ENCODE measurements at regions not wholly inside any gene's neighbourhood (a gene's known extent, or its start where the extent isn't known, plus 50 kb on each side); places are given as distances from the start of the nearest gene placed in this dataset.

GRCh38 chr4:126976850-126977632 is 655.7 kb upstream of the INTU start:
- Histone ChIP-seq H3K4me2 (ENCODE audit: extremely low read depth, insufficient read depth, low read length) (peak overlapping the region; percentile 56), H3K79me2 (ENCODE audit: control insufficient read depth, insufficient read depth, low read length) (no peaks in the 10 kb centered on the region), H3K27ac (ENCODE audit: insufficient read depth, low read length) (no peak overlapping the region), H2AFZ (ENCODE audit: low read length) (peak overlapping the region; percentile 31), H3K9me3 (ENCODE audit: control insufficient read depth, insufficient read depth, low read depth, low read length) (no peaks in the 10 kb centered on the region), H3K9ac (ENCODE audit: insufficient read depth, low read length) (no peak overlapping the region), H3K4me1 (ENCODE audit: control insufficient read depth, extremely low read depth, insufficient read depth, low read length) (no peaks in the 10 kb centered on the region), H4K20me1 (ENCODE audit: control insufficient read depth, extremely low read depth, insufficient read depth, low read length) (no peaks in the 10 kb centered on the region), H3K36me3 (ENCODE audit: control insufficient read depth, insufficient read depth, low read length) (no peaks in the 10 kb centered on the region), H3K27me3 (ENCODE audit: control insufficient read depth, insufficient read depth, low read length) (no peaks in the 10 kb centered on the region), H3K4me3 (replicated peaks in 1 of 4; ENCODE audit: control extremely low read depth in 1 of 4, insufficient read depth in 1 of 4, low read depth in 3 of 4, low read length in 4 of 4) (no peak overlapping the region)
- TF ChIP-seq CTCF (conservative IDR thresholded peaks at IDR 0.05 in 1 of 2, IDR thresholded peaks at IDR 0.05 in 1 of 2; ENCODE audit: low read depth in 1 of 2, low read length in 2 of 2) (no peak), EZH2 (IDR thresholded peaks at IDR 0.05; ENCODE audit: low read length, missing control alignments) (no peak)
- peak; percentile 14 to 37 for DNase-seq (ENCODE audit: low read depth in 2 of 2)

- peak in 1 of 2 donors; percentile 4 for DNase-seq (ENCODE audit: low read depth in 2 of 2)
- H3K4me3 ChIP-seq (replicated peaks in 1 of 4; ENCODE audit: control extremely low read depth in 1 of 4, insufficient read depth in 1 of 4, low read depth in 3 of 4, low read length in 4 of 4), result no peak overlapping the region
- no peak overlapping the region for H3K9ac ChIP-seq (ENCODE audit: insufficient read depth, low read length)
- H3K27me3 ChIP-seq (ENCODE audit: control insufficient read depth, insufficient read depth, low read length), result no peaks in the 10 kb centered on the region
- H3K4me1 ChIP-seq (ENCODE audit: control insufficient read depth, extremely low read depth, insufficient read depth, low read length), result peaks cover 2% of the 10 kb centered on the region
- H3K36me3 ChIP-seq (ENCODE audit: control insufficient read depth, insufficient read depth, low read length), result no peaks in the 10 kb centered on the region
- no peaks in the 10 kb centered on the region for H3K9me3 ChIP-seq (ENCODE audit: control insufficient read depth, insufficient read depth, low read depth, low read length)
- H4K20me1 ChIP-seq (ENCODE audit: control insufficient read depth, extremely low read depth, insufficient read depth, low read length), result no peaks in the 10 kb centered on the region
- H3K27ac ChIP-seq (ENCODE audit: insufficient read depth, low read length), result no peak overlapping the region
- H3K79me2 ChIP-seq (ENCODE audit: control insufficient read depth, insufficient read depth, low read length), result no peaks in the 10 kb centered on the region
- H2AFZ ChIP-seq (ENCODE audit: low read length), result no peak overlapping the region
- no peak for TF ChIP-seq EZH2 (IDR thresholded peaks at IDR 0.05; ENCODE audit: low read length, missing control alignments)
- TF ChIP-seq CTCF (conservative IDR thresholded peaks at IDR 0.05 in 1 of 2, IDR thresholded peaks at IDR 0.05 in 1 of 2; ENCODE audit: low read depth in 1 of 2, low read length in 2 of 2), result no peak
- no peak overlapping the region for H3K4me2 ChIP-seq (ENCODE audit: extremely low read depth, insufficient read depth, low read length)
These were observed 646.8 kb upstream of the INTU start for GRCh38 chr4:126986005-126986404.

GRCh38 chr4:126986828-126987227 is 645.9 kb upstream of the INTU start:
- no peaks in the 10 kb centered on the region for H3K36me3 ChIP-seq (ENCODE audit: control insufficient read depth, insufficient read depth, low read length)

More at GRCh38 chr4:126986828-126987227, 645.9 kb upstream of the INTU start:
- no peaks in the 10 kb centered on the region for H3K27me3 ChIP-seq (ENCODE audit: control insufficient read depth, insufficient read depth, low read length)
- H3K9ac ChIP-seq (ENCODE audit: insufficient read depth, low read length), result no peak overlapping the region
- no peaks in the 10 kb centered on the region for H3K79me2 ChIP-seq (ENCODE audit: control insufficient read depth, insufficient read depth, low read length)
- no peaks in the 10 kb centered on the region for H3K9me3 ChIP-seq (ENCODE audit: control insufficient read depth, insufficient read depth, low read depth, low read length)
- peaks cover 2% of the 10 kb centered on the region for H3K4me1 ChIP-seq (ENCODE audit: control insufficient read depth, extremely low read depth, insufficient read depth, low read length)
- H2AFZ ChIP-seq (ENCODE audit: low read length), result no peak overlapping the region
- H3K4me2 ChIP-seq (ENCODE audit: extremely low read depth, insufficient read depth, low read length), result peak overlapping the region; percentile 35
- no peak overlapping the region for H3K27ac ChIP-seq (ENCODE audit: insufficient read depth, low read length)
- DNase-seq (ENCODE audit: low read depth in 2 of 2), result peak; percentile 40 to 78
- TF ChIP-seq CTCF (conservative IDR thresholded peaks at IDR 0.05 in 1 of 2, IDR thresholded peaks at IDR 0.05 in 1 of 2; ENCODE audit: low read depth in 1 of 2, low read length in 2 of 2), result no peak
- no peak for TF ChIP-seq EZH2 (IDR thresholded peaks at IDR 0.05; ENCODE audit: low read length, missing control alignments)
- no peaks in the 10 kb centered on the region for H4K20me1 ChIP-seq (ENCODE audit: control insufficient read depth, extremely low read depth, insufficient read depth, low read length)
- no peak overlapping the region for H3K4me3 ChIP-seq (replicated peaks in 1 of 4; ENCODE audit: control extremely low read depth in 1 of 4, insufficient read depth in 1 of 4, low read depth in 3 of 4, low read length in 4 of 4)

Measured in fibroblast of lung (primary cell).